ENCODE measurements at regions not wholly inside any gene's neighbourhood (a gene's known extent, or its start where the extent isn't known, plus 50 kb on each side); places are given as distances from the start of the nearest gene placed in this dataset.

GRCh38 chr5:54643685-54644106 lies 126.1 kb downstream of the SNX18 start:
- 35 to 48% methylated on average over 4 of the region's 4 CpGs for WGBS, 2 donors
- intact Hi-C loops (cut with DNase I) = no loop called here
- no peaks in the 10 kb centered on the region for H3K27me3 ChIP-seq
- no peak overlapping the region for H3K4me3 ChIP-seq
- no peaks in the 10 kb centered on the region for H3K36me3 ChIP-seq
- no peak for DNase-seq
- no peak overlapping the region for H3K27ac ChIP-seq
- H3K4me1 ChIP-seq = peaks cover 0 to 14% (median 6%) of the 10 kb centered on the region in 4 donors
- TF ChIP-seq, protein P1, sequence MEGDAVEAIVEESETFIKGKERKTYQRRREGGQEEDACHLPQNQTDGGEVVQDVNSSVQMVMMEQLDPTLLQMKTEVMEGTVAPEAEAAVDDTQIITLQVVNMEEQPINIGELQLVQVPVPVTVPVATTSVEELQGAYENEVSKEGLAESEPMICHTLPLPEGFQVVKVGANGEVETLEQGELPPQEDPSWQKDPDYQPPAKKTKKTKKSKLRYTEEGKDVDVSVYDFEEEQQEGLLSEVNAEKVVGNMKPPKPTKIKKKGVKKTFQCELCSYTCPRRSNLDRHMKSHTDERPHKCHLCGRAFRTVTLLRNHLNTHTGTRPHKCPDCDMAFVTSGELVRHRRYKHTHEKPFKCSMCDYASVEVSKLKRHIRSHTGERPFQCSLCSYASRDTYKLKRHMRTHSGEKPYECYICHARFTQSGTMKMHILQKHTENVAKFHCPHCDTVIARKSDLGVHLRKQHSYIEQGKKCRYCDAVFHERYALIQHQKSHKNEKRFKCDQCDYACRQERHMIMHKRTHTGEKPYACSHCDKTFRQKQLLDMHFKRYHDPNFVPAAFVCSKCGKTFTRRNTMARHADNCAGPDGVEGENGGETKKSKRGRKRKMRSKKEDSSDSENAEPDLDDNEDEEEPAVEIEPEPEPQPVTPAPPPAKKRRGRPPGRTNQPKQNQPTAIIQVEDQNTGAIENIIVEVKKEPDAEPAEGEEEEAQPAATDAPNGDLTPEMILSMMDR (IDR thresholded peaks at IDR 0.05) = no peak
- TF ChIP-seq POLR2A (IDR thresholded peaks at IDR 0.05) (no peak), POLR2AphosphoS5 (IDR thresholded peaks at IDR 0.05) (no peak), EP300 (IDR thresholded peaks at IDR 0.05) (no peak)
- H3K9me3 ChIP-seq = no peaks in the 10 kb centered on the region

GRCh38 chr5:54639621-54640020 lies 122.1 kb downstream of the SNX18 start:
- Histone ChIP-seq H3K9me3 (no peaks in the 10 kb centered on the region), H3K4me1 (peaks cover 0 to 7% (median 2%) of the 10 kb centered on the region in 4 donors), H3K36me3 (no peaks in the 10 kb centered on the region), H3K27me3 (no peaks in the 10 kb centered on the region), H3K27ac (no peak overlapping the region), H3K4me3 (no peak overlapping the region)
- no peak for DNase-seq
- intact Hi-C loops (cut with DNase I) = no loop called here
- WGBS, 2 donors = 86 to 87% methylated on average over 5 of the region's 5 CpGs
- TF ChIP-seq, protein P1 (IDR thresholded peaks at IDR 0.05) = no peak
- no peak for TF ChIP-seq POLR2A (IDR thresholded peaks at IDR 0.05)
- TF ChIP-seq POLR2AphosphoS5 (IDR thresholded peaks at IDR 0.05) = no peak
- TF ChIP-seq EP300 (IDR thresholded peaks at IDR 0.05) = no peak

DNA sequence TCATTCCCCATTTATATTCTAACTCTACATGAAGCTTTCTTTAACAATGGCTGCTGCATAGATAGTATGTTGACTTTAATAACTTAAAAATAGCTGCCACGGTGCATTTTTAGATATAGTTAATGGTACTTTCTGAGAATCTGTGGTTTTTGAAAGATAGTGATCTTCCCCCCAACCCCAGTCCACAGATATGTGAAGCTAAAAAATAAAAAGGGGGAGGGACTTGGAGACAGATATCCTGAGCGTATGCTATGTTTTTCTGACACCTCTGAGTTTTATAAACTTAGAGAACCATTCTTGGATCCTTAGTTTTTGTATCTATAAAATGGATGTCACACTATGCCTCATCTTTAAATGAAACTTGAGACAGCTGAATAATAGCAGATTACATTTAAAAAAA lies 120.5 kb downstream of the SNX18 start:
- no peaks in the 10 kb centered on the region for H3K9me3 ChIP-seq
- no peak overlapping the region for H3K4me3 ChIP-seq
- TF ChIP-seq, protein P1 (IDR thresholded peaks at IDR 0.05) = no peak
- TF ChIP-seq POLR2AphosphoS5 (IDR thresholded peaks at IDR 0.05) = no peak
- intact Hi-C loops (cut with DNase I) = no loop called here
- H3K27me3 ChIP-seq = no peaks in the 10 kb centered on the region
- no peak overlapping the region for H3K27ac ChIP-seq
- no peaks in the 10 kb centered on the region for H3K36me3 ChIP-seq
- no peak for DNase-seq
- no peaks in the 10 kb centered on the region for H3K4me1 ChIP-seq
- WGBS, 2 donors = 69 to 80% methylated on average over 2 of the region's 2 CpGs

GRCh38 chr5:54637654-54638053 lies 120.1 kb downstream of the SNX18 start:
- WGBS, 2 donors = 65 to 84% methylated on average over 6 of the region's 6 CpGs
- peaks cover 0 to 4% (median under 1%) of the 10 kb centered on the region in 4 donors for H3K4me1 ChIP-seq
- H3K36me3 ChIP-seq = no peaks in the 10 kb centered on the region
- no peak overlapping the region for H3K4me3 ChIP-seq
- intact Hi-C loops (cut with DNase I) = no loop called here
- TF ChIP-seq, protein P1 (IDR thresholded peaks at IDR 0.05) = no peak
- no peak for TF ChIP-seq POLR2AphosphoS5 (IDR thresholded peaks at IDR 0.05)
- TF ChIP-seq EP300 (IDR thresholded peaks at IDR 0.05) = no peak
- TF ChIP-seq POLR2A (IDR thresholded peaks at IDR 0.05) = no peak
- DNase-seq = peak; percentile 77
- no peak overlapping the region for H3K27ac ChIP-seq
- no peaks in the 10 kb centered on the region for H3K9me3 ChIP-seq
- H3K27me3 ChIP-seq = no peaks in the 10 kb centered on the region

- no peak for TF ChIP-seq POLR2AphosphoS5 (IDR thresholded peaks at IDR 0.05)
- no peak for TF ChIP-seq POLR2A (IDR thresholded peaks at IDR 0.05)
- TF ChIP-seq, protein P1 (IDR thresholded peaks at IDR 0.05) = no peak
- TF ChIP-seq EP300 (IDR thresholded peaks at IDR 0.05) = no peak
- H3K36me3 ChIP-seq = no peaks in the 10 kb centered on the region
- H3K4me1 ChIP-seq = peaks cover 0 to 19% (median 14%) of the 10 kb centered on the region in 4 donors
- intact Hi-C loops (cut with DNase I) = no loop called here
- DNase-seq = no peak
- H3K4me3 ChIP-seq = no peak overlapping the region
- H3K9me3 ChIP-seq = no peaks in the 10 kb centered on the region
- H3K27ac ChIP-seq = no peak overlapping the region
- WGBS, 2 donors = 76 to 80% methylated on average over 1 of the region's 1 CpG
- H3K27me3 ChIP-seq = no peaks in the 10 kb centered on the region
These were observed 116.5 kb downstream of the SNX18 start for GRCh38 chr5:54634089-54634488.
